D721Med (cell line): ENCODE measurements at regions not wholly inside any gene's neighbourhood (a gene's known extent, or its start where the extent isn't known, plus 50 kb on each side); places are given as distances from the start of the nearest gene placed in this dataset.
"Not testable (repeated sequence)": the region's sequence is repeated elsewhere in the genome, so short reads cannot be mapped to it uniquely, and the experiment has no call there.

Experiments used
- DNase-seq: peaks from one replicate; pipeline ENCODE4 v3.0.0; 2011; ENCODE audit warnings: low spot score; ENCODE audit not compliant: insufficient read length
- FAIRE-seq: peaks from 2 replicates; lab custom pipeline; 2011; peaks lifted over from hg19 to GRCh38; lab: Jason Lieb, UNC
- CTCF ChIP-seq: IDR thresholded peaks from 2 replicates; pipeline ENCODE4 v1.5.1; 2012; ENCODE audit warnings: mild to moderate bottlenecking, control low read depth; ENCODE audit not compliant: insufficient read depth; ENCODE audit errors: missing control alignments

GRCh38 chr5:159805021-159805420 is 111.3 kb upstream of the ADRA1B start:
- FAIRE-seq (no peak), DNase-seq (no peak)
- no peak for TF ChIP-seq CTCF

GRCh38 chr5:159807135-159807534 is 109.1 kb upstream of the ADRA1B start:
- not testable (repeated sequence) for DNase-seq, FAIRE-seq

DNA sequence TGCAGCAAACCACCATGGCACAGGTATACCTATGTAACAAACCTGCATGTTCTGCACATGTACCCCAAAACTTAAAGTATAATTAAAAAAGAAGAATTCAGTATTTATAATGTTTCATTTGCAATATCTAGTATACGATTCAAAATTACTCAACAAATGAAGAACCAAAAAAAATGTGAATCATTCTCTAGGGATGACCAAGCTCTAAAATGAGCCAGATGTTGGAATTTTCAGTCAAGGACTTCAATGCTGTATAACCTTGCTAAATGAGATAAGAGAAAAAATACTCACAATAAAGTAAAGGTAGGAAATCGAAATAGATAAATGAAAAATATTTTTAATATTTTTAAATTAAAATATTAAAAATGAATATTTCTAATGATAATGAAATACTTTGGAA is 108.7 kb upstream of the ADRA1B start:
- no peak for TF ChIP-seq CTCF
- DNase-seq = no peak
- no peak for FAIRE-seq

GRCh38 chr5:159811712-159812111 is 104.6 kb upstream of the ADRA1B start:
- TF ChIP-seq CTCF = no peak
- no peak for DNase-seq
- no peak for FAIRE-seq

DNA sequence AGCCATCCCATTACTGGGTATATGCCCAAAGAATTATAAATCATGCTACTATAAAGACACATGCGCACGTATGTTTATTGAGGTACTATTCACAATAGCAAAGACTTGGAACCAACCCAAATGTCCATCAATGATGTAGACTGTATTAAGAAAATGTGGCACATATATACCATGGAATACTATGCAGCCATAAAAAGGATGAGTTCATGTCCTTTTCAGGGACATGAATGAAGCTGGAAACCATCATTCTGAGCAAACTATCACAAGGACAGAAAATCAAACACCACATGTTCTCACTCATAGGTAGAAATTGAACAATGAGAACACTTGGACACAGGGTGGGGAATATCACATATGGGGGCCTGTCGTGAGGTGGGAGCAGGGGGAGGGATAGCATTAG is 103.5 kb upstream of the ADRA1B start:
- DNase-seq, FAIRE-seq: not testable (repeated sequence)

DNA sequence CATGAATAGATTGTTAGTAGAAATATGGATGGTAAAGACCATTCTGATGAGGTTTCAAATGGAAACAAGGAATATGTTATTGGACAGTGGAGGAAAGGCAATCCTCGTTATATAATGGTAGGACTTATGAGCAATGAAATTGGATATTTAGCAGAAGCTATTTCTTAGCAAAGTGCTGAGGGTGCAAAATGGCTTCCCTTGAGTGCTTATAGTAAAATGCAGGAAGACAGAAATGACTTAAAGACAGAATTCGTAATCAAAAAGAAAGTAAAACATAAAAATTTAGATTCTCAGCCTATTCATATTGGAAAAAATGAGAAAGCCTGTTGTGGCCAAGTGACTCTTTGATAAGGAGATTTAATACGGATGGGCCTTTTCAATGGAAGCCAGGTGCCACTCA is 102.1 kb upstream of the ADRA1B start:
- DNase-seq (no peak), FAIRE-seq (no peak)
- no peak for TF ChIP-seq CTCF

DNA sequence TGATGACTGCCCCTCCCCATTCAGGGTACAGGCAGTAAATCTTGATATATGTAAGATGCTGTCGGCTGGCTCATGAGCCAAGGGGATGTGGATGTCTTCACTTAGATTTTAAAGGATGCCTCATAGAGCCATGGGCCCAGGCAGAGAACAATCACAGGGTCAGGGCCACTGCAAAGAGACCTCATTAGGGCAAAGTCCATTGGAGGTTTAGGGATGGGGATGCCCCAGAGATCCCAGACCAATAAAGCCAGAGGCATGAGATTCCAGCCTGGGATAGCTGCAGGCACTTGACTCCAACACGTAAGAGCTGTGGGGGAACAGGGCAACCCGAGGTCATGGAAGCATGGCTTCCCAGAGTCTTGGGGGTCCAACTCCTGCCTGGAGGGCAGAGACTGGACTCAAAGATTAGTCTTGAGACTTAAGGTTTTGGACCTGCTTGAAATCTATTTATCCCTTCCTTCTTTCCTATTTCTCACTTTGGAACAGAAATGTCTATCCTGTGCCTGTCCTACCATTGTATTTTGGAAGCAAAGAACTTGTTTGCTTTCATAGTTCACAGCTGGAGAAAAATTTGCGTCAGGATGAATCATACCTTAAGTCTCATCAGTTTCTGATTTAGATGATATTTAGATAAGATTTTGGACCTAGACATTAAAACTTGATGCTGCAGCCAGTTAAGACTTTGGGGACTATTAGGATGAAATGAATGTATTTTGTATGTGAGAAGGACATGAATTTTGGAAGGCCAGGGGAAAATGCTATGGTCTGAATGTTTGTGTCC is 101.3 kb upstream of the ADRA1B start:
- FAIRE-seq = no peak

More for the DNA sequence above, 101.3 kb upstream of the ADRA1B start:
- no peak for TF ChIP-seq CTCF
- DNase-seq = no peak
